Transverse colon (tissue), 4 donors: ENCODE measurements at regions not wholly inside any gene's neighbourhood (a gene's known extent, or its start where the extent isn't known, plus 50 kb on each side); places are given as distances from the start of the nearest gene placed in this dataset.

Experiments
- EP300 ChIP-seq: sonication (generic); formaldehyde crosslinking; IDR thresholded peaks from one replicate; pipeline ENCODE4 v1.6.1; 2017; ENCODE audit warnings: antibody characterized with exemption, low read depth
- POLR2A ChIP-seq: fragments of 450-650 bp; IDR thresholded peaks from one replicate; pipeline ENCODE4 v1.6.1; 2016; ENCODE audit warnings: antibody characterized with exemption, mild to moderate bottlenecking, moderate library complexity
- POLR2AphosphoS5 ChIP-seq, 3 donors: sonication (generic); formaldehyde crosslinking; IDR thresholded peaks; one replicate each; pipeline ENCODE4 v1.6.1; 2016; ENCODE audit warnings: antibody characterized with exemption in 3 of 3
- TF ChIP-seq, protein P1 (sequence below), 5 experiments: fragments of 200-600 bp in 3 of 5; fragments of 450-650 bp in 2 of 5; sonication (generic) in 3 of 5; IDR thresholded peaks; 1 replicate in 2 of 5; 2 replicates in 3 of 5; pipeline ENCODE4 v1.5.1; 2016 to 2017; ENCODE audit warnings: antibody characterized with exemption in 5 of 5, inconsistent platforms in 3 of 5, mild to moderate bottlenecking in 2 of 5, moderate library complexity in 1 of 5

DNA sequence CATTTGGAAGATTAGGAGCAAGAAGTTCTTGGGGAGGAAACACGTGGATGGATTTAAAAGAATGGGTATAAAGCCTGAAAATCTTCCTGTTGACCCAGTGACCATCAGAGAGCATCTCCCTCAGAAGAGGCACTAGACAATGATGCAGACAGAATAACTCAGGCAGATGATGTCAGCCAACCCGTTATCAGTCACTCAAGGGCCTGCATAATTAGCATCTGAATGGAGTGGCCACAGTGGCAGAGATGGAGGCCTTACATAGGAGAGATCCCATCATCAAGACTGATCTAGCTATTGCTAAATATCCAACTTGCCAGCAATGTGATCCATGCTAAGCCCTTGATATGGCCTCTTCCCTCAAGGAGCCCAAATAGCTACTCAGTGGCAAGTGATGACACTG is 70.7 kb upstream of the CD82 start:
- TF ChIP-seq, protein P1, sequence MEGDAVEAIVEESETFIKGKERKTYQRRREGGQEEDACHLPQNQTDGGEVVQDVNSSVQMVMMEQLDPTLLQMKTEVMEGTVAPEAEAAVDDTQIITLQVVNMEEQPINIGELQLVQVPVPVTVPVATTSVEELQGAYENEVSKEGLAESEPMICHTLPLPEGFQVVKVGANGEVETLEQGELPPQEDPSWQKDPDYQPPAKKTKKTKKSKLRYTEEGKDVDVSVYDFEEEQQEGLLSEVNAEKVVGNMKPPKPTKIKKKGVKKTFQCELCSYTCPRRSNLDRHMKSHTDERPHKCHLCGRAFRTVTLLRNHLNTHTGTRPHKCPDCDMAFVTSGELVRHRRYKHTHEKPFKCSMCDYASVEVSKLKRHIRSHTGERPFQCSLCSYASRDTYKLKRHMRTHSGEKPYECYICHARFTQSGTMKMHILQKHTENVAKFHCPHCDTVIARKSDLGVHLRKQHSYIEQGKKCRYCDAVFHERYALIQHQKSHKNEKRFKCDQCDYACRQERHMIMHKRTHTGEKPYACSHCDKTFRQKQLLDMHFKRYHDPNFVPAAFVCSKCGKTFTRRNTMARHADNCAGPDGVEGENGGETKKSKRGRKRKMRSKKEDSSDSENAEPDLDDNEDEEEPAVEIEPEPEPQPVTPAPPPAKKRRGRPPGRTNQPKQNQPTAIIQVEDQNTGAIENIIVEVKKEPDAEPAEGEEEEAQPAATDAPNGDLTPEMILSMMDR (IDR thresholded peaks at IDR 0.05): no peak
- TF ChIP-seq EP300 (no peak), POLR2A (no peak), POLR2AphosphoS5 (IDR thresholded peaks at IDR 0.05) (no peak)
